ENCODE measurements at regions not wholly inside any gene's neighbourhood (a gene's known extent, or its start where the extent isn't known, plus 50 kb on each side); places are given as distances from the start of the nearest gene placed in this dataset.

DNA sequence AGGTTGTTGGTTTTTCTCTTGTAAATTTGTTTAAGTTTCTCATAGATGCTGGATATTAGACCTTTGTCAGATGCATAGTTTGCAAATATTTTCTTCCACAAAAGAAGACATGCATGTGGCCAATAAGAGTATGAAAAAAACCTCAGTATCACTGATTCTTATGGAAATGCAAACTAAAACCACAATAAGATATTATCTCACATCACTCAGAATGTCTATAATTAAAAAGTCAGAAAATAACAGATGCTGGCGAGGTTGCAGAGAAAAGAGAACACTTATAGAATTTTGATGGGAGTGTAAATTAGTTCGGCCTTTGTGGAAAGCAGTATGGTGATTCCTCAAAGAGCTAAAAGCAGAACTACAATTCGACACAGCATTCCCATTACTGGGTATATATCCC is 1355.6 kb downstream of the FAM133A start:
- DNase-seq (ENCODE audit: low spot score): no peak

DNA sequence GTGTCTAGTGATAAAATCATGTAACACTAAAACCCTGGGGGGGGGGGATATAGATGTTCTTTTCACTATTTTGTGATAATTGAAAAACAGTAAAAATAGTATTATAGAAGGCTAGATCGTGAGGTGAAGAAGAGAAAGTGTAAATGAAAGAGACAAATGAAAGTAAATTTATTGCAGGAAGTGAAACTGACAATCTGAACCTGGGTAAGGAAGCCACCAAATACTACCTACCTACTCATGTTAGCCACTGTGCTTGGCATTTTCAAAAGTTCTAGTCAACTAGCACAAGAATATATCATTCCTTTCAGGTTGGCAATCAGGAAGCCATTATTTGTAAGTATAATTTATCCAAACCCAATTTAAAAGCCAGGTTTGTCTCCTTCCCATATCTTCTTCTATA is 1366.1 kb downstream of the FAM133A start:
- DNase-seq (ENCODE audit: low spot score): no peak

DNA sequence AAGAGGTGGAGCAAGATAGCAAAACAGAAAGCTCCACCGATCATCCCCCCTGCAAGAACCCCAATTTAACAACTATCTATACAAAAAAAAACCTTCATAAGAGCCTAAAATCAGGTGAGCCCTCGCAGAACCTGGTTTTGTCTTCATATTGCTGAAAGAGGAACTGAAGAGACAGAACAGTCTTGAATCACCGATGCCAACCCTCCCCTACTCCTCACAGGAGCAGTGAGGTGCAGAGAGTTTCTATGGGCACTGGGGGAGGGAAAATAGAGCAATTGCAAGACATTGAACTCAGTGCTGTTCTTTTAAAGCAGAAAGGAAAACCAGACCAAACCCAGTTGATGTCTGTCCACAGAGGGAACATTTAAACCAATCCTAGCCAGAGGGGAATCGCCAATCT is 1370.3 kb downstream of the FAM133A start:
- no peak for DNase-seq (ENCODE audit: low spot score)

DNA sequence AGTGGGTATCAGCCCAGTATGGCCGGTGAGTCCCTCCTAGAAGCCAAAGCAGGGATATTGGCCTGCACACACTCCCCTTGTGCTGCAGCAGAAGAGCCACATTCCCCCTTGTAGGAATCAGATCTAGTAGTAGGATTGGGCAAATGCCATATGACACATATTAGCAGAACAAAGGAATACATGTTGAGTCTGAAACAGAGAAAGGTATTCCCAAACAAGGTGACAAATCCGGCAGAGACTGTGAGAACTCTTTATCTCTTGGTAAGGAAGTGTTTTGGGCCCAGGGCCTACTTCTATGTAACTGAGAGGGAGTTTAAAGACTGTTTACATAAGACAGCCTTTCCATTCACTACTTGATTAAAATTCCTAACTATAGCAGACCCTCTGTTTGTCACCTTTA is 1382.0 kb downstream of the FAM133A start:
- DNase-seq (ENCODE audit: low spot score): no peak

DNA sequence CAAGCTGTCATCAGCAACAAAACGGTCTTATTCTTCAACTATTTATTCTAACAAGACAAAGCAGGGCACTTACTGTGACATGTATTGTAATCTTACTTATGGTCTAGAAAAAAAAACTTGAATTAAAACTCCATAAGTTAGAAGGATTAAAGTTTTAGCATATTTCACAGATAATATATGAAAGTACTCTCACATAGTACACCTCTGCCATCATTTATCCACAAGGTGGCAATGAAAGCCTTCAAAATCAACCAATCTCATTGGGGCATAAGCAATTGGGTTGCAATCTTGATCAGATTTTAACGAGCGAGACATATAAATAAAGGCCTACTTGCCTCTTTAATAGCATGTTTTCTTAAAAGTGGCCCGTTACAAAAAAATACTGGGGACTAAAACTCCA is 1382.9 kb downstream of the FAM133A start:
- peak; percentile 1 for DNase-seq (ENCODE audit: low spot score)

DNA sequence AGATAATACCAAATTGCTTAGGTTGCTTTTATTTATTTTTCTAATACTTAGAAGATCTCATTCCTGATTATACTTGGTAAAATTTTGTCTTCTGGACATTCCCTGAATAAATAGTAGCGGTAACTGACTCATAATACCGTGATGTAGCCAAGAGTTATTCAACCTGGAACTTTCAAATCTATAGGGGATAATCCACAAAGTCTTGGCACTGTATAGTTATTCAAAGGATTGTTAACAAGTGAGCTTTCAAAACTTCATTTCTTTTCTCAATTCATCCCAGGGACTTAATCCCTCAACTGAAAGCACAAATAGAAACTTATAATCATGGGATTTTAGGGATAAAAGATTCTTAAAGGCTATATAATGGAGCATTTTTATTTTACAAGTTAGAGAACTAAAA is 1383.3 kb downstream of the FAM133A start:
- DNase-seq (ENCODE audit: low spot score): no peak

DNA sequence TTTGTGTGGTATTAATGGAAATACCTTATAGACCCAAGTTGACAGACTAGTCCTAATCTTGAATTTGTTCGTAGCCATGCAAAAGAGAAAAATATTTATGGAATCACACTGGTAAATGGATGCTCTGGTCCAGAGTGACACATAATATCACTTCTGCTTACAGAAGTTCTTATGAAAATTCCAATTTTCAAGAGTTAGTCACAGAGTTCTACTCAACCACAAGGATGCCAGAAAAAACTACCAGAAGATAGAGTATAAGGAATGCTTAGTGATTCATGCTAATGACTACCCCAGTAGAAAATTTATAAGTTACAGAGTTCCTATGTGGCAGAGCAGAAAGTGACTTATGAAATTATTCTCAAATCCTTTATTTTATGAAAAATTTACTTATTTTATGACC is 1384.8 kb downstream of the FAM133A start:
- DNase-seq (ENCODE audit: low spot score): no peak

DNA sequence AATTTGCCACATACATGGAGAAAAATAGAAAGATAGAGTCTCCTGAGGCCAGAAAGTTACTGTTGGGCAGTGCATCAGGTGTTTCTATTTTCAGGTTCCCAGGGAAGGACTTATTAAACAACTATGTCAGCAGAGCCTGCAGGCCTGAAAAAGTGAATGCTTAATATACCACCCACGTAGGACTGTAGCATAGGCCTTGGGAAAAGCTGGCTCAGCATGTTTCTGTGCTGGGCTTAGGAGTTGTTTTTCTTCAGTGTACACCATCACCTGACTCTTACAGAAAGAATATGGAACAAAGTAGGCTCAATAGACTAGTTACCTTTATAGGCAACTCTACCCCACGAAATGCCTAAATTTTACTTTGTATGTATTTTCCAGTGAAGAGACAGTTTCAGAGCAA is 1385.9 kb downstream of the FAM133A start:
- DNase-seq (ENCODE audit: low spot score): no peak

DNA sequence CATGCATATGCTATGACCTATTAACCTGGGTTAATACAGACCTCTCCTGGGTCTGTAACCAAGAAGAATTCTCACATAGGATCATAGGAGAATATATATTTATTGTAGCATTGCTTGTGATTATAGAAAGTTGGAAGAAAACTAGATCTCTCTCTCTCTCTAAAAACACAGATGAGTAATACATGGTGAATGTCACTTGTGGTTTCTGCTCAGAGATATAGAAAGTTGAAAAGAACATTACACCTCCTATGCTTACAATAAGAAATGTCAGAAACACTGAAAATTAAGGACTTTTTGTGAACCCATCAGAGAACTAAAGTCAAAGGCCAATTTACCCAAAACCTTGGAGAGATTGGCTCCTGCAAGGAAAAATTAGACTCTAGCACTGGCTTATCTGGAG is 1389.5 kb downstream of the FAM133A start:
- no peak for DNase-seq (ENCODE audit: low spot score)

DNA sequence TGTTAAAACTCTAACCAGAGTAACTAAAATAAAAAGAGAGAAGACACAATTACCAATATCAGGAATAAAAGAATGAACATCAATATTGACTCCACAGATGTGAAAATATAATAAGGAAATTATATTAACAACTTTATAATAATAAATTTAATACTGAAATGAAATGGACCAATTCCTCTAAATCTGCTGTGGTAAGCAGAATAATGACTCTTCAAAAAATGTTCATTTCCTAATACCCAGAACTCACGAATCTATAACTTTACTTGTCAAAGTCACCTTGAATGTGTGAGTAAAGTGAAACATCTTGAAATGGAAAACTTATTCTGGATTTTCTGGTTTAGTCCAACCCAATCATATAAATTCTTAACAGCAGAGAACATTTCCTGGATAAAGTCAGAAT is 1391.1 kb downstream of the FAM133A start:
- no peak for DNase-seq (ENCODE audit: low spot score)

DNA sequence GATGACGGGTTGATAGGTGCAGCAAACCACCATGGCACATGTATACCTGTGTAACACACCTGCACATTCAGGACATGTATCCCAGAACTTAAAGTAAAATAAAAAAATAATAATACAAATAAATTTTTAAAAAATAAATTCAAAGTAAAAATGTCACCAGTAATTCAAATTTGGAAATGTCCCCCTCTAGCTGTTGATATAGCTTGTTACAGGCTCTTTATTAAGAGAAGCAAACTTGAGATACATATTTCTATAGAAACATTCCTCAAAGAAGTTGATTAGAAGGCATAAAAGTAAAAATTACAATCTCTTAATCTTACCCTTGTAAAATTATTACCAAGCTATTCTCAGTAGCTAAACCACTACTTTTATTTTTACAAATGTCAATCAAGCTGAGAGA is 1397.0 kb downstream of the FAM133A start:
- no peak for DNase-seq (ENCODE audit: low spot score)

DNA sequence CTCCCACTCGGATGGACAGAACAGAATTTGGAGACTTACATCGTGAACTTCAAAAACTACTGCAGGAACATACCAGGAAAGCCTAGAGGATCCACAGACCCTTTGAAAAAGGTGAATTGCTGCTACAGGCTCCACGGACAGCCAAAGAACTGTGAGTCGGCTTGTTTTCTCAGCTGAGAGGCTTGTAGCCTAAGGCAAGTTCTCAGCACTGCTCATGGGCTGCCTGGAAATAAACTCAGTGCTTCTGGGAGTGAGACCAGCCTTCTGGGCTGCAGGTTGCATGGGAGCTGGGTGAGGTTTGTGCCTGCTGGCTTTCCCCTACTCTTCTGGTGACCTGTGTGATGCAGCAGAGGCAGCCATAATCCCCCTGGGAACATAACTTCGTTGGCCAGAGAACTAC is 1397.6 kb downstream of the FAM133A start:
- DNase-seq (ENCODE audit: low spot score): no peak

DNA sequence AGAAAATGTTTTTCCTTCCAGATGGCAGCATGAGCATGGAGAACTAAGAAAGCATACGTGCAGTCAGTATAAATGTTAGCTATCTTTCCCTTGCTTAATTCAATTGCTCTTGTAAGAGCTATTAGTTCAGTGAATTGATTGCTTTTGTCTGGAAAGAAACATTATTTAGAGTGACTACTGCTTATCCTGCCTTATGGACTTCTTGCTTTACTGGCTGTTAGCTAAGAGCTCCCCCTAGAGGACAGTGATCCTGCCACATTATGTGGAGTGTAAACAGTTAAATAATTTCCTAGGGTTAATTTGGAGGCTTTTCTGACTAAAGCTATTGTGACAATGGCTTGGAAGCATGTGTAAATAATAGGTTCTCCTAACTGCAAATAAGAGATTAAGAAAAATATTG is 1402.4 kb downstream of the FAM133A start:
- no peak for DNase-seq (ENCODE audit: low spot score)

DNA sequence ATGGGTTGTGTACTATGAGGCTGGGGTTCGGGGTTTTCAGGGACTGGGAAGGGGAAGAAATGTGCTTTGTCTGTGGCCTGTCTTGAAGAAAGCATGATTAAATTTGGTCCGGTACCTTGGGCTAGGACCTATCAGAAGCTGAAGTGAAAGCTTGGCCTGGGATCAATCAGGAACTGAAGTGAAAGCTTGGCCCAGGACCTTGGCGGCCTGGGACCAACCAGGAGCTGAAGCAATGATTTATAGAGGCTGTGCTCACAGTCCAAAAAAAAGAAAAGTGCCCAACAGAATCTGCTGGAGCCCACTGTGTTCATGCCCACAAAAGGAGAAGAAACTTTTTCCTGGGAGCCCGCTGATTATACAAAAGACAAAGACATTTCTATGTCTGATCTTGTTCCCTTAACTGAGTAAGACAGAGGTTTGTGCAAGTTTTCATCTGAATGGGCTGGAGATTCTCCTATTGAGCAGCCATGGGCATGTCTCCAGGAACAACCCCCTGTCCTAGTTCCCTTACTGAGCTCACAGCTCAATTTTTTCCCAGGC is 1427.9 kb downstream of the FAM133A start:
- no peak for DNase-seq (ENCODE audit: low spot score)

DNA sequence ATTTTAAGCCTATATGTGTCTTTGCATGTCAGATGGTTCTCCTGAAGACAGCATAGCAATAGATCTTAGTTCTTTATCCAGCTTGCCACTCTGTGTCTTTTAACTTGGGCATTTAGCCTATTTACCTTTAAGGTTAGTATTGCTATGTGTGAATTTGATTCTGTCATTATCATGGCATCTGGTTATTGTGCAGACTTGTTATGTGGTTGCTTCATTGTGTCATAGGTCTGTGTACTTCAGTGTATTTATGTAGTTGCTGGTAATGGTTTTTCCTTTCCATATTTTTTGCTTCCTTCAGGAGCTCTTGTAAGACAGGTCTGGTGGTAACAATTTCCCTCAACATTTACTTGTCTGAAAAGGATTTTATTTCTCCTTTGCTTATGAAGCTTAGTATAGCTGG is 1443.5 kb downstream of the FAM133A start:
- no peak for DNase-seq (ENCODE audit: low spot score)

DNA sequence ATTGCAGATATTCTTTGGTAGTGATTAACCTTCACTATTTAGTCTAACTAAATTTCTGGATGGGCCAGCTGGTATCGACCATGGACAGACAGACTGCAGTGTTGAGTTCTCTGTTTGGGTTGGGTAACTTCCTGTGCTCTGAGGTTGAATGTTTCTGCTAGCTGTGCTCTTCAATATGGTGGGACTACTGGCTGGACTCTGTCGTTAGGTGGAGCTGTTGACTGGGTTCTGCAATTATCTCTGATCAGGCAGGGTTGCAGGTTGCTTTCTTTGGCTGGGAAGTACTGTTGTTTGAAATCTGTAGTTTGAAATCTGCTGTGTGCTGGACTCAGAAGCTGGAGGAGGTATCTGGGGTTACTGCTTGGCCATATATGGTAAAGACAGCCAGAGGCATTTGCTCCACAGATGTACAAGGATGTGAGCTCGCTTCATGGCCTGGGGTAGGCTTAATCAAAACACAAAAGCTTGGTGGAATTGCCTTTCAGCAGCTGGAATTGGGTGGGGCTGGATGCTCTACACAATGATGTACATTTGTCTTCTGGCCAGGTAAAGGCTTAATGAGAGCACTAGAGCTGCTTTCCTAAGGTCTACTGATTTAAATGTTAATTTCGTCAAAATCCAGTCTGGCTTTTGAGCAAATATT is 1472.0 kb downstream of the FAM133A start:
- DNase-seq (ENCODE audit: low spot score): no peak

DNA sequence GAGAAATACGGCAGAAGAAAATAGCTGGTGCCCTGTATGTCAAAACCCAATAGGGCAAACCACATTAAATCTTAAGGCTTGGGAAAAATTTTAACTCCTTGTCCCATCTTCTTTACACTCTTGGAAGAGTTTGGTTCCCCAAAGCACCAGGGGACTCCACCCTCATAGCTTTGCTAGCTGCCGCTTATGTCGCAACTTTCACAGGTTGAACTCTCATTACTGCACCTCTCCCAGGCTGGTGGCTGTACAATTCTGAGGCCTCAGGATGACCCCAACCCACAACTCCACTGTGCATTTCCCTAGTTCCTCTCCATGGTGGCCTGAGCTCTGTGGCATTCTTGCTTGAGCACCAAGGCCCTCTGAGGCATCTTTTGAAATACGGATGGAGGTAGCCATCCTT is 1478.8 kb downstream of the FAM133A start:
- DNase-seq (ENCODE audit: low spot score): no peak

DNA sequence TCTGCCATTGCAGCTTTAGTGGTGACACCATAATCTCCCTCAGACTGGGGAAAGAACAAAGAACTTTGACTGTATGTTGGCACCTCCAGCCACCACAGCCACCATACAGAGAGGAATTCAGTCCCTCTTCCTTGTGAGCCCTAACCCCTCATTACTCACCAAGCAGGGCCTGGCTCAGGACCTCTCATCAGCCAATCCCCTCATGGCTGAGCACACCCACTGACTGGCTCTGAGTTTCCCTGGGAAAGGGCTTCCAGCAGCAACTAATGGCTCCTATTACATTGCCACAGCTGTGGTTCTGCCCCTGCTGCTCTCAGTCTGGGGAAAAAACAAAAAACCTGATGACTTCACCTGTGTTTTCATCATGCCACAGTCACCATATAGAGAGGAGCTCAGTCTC is 1482.6 kb downstream of the FAM133A start:
- no peak for DNase-seq (ENCODE audit: low spot score)

Data from pons (tissue), 1 donor.